ENCODE measurements at regions not wholly inside any gene's neighbourhood (a gene's known extent, or its start where the extent isn't known, plus 50 kb on each side); places are given as distances from the start of the nearest gene placed in this dataset.

GRCh38 chr2:62408241-62408677 lies 97.7 kb downstream of the TMEM17 start:
- TF ChIP-seq CTCF (IDR thresholded peaks at IDR 0.05) (no peak), POLR2A (IDR thresholded peaks at IDR 0.05) (no peak)

All from Peyer's patch (tissue), 4 donors.